LHCN-M2 (cell line): ENCODE measurements at regions not wholly inside any gene's neighbourhood (a gene's known extent, or its start where the extent isn't known, plus 50 kb on each side); places are given as distances from the start of the nearest gene placed in this dataset.
A peak's percentile ranks its signal among the peaks of the same experiment; 100 is the strongest.

Experiments used
- DNase-seq: peaks from one replicate; pipeline ENCODE4 v3.0.0-alpha.2; 2012; ENCODE audit warnings: low read depth

DNA sequence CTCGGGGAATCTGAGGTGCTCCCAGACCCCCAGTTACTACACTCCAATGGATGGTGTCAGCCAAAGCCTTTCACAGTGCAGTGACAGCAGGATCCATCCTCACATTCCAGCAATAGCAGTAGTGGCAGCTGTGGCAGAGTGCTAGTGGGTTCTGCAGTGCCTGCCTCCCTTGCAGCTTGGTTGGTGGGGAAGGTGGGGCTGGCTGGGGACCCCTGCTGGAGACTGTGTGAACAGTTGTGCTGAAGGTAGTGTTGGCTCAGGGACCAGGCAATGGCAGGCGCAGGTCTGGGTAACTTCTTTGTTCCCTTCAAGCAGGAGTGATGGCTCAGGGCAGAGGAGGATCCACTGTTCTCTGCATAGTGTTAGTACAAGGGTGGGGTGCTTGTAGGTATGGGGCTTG lies 343.7 kb upstream of the TRAM1L1 start:
- no peak for DNase-seq

DNA sequence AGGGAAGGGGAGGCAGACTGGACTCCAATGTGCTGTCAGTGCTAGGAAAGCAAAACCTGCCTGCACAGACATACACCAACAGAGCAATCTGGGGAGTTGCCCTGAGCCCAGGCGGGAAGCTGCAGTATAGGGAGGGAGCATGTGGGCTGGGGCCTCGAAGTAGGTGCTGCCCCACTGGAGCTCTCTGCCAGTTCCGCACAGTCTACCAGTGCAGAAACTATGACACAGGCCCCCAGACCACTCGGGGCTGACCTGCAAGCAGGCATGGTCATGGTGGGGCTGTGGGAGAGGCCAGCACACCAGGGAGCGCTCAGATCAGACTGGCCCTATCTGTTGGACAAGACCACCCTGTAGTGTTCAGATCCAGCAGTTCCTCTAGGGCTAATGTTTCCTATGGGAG lies 344.1 kb upstream of the TRAM1L1 start:
- DNase-seq: no peak

DNA sequence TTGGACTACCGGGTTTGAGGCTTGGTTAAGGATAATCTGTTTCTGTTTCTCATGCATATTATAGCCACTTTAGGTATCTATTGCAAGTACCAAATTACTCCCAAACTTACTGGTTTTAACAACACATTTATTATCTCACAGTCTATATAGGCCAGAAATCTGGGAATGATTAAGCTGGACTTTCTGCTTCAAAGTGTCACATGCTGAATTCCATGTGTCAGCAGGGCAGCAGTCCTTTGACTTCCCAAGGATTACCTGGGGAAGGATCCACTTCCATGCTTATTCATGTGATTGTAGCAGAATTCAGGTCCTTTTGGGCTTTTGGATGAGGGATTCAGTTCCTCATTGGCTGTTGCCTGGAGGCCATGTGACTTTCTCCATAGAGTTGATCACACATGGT lies 349.0 kb upstream of the TRAM1L1 start:
- no peak for DNase-seq

DNA sequence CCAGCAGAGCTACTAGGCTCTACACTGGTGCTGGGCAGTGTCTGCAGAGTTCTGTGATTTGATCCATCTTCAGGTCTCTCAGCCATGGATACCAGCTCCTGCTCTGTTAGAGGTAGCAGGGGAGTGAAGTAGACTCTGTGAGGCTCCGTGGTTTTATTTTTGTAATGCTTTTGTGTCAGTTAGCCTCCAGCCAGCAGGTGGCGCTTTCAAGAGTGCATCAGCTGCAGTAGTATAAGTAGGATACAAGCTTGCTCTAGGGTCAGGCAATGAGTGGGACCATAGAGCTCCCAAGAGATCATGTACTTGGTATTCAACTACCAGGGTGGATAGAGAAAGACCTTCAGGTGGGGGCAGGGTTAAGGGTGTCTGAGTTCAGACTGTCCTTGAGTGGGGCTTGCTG lies 362.5 kb upstream of the TRAM1L1 start:
- no peak for DNase-seq

DNA sequence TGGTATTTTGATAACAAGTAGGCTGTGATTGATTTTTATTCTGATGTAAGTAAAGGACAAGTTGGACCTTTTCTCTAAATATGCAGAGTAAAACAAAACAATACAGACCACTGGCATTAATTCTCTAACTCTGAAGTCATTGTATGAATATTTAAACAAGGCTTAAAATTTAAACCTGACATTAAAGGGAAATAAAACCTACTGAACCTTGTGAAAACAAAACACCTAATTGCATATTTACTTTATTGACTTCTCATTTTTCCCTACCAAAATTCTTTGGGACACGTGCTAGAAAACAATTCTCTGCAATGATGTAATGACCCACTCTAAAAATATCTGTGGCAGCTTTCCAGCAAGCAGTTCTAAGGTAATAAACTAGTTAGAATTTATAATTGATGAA lies 369.7 kb upstream of the TRAM1L1 start:
- no peak for DNase-seq

DNA sequence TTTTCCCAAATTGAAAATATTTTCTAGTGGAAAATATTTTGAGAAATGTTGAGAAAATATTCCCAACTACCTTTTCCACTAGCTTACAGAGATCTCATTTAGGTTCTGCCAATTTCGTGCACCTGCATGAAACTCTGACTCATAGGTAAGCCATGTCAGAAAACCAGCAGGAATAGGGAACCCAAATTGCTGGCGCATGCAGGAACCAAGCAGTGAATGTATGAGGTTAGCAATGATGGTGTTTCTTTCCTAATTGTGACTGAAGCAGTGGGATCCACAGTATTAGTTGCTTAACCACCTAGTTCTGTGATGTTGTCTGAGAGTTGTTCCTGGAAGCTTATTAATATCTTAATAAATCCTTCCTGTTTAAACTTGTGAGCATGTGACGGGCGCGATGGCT lies 381.0 kb upstream of the TRAM1L1 start:
- DNase-seq: no peak

DNA sequence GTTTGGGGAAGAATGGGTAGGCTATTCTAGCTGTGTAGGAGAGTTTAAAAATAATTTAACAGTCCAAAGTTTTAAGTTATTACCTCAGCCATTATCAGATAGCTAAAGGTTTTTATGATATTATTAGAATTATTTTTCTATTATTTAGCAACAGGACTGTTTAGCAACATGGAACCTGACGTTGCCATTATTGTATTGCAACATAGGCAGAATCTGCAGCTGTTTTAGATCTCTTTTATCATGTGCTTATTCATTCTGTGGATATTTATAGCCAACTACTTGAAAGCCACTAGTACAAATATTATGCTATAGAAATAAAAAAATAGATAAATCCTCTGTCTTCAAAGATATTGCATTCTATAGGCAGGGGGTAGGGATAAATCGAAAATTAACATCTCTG lies 382.0 kb upstream of the TRAM1L1 start:
- DNase-seq: peak; percentile 65

DNA sequence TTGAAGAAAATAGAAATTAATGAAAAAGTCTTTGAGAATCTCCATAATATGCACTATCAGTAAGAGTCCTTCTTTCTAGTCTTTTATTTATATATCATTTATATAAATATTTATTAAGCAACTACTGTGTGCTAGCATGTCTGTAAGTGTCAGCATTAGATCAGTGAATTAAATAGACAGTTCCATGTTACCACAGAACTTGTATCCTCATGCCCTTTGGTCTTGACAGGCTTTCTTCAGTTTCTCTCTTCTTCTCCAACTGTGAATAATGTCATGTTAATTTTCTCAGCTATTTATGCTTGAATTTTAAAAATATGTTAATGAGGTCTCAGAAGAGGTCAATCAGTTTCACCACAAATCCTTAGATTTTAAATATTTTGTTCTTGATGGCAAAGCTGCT lies 389.6 kb upstream of the TRAM1L1 start:
- no peak for DNase-seq

DNA sequence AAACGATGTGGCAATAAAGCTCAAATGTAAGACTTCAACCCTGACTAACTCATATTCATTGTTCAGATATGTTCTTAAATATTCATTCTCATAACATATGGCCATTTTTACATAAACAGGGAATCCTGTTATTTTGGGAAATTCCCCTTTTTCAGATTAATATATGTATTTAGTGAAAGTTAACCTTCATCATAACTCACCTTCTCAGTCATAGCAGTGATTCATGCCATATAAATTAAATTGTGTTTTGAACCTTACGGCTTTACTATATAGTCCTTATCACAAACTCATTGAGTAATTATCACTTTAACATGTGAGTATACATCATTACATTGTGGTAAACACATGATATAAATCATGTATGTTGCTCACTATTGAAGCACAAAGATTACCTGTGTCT lies 392.5 kb upstream of the TRAM1L1 start:
- no peak for DNase-seq

DNA sequence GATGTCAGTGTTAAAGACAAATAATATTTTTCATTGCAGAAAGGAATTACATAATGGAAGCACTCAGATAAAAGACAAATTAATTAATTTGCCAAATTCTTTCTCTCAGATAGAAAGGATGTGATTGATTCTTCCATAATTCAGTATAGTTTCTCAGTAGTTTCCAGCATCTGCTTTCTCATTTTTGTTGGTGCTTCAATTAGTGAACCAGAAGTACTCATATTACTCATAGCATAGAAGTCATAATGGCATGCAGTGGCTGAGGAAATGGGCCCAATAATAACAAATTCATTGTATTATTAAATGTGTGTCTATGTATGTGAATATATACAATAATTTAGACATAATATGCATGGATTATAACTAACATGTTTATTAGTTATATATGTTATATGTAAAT lies 393.3 kb upstream of the TRAM1L1 start:
- DNase-seq: no peak

DNA sequence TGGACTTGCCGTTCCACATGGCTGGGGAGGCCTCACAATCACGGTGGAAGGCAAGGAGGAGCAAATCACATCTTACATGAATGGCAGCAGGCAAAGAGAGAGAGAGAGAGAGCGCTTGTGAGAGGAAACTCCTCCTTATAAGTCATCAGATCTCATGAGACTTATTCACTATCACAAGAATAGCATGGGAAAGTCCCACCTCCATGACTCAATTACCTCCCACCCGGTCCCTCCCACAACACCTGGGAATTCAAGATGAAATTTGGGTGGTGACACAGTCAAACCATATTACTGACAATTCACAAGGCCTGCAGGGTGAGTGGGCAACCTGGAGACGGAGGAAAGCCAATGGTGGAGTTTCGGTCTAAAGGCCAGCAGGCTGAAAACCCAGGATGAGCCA lies 394.3 kb upstream of the TRAM1L1 start:
- DNase-seq: no peak

DNA sequence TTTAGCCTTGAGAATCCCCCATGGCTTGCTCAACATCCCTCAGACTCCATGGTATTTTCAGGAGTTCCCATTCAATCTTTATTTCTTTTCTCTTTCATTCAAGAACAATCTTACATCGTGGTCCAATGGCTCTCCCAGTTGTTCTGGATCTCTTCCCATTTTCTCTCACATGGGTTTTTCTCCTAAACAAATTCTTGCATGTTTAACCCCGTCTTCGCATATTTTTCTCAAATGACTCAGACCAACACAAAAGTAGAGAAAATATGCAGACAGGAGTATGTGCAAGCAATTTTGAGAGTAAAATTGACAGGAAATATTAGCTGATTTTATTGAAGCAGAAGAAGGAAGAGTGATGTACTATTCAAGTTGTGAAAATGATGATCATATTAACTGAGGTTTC lies 396.4 kb upstream of the TRAM1L1 start:
- DNase-seq: peak; percentile 59

DNA sequence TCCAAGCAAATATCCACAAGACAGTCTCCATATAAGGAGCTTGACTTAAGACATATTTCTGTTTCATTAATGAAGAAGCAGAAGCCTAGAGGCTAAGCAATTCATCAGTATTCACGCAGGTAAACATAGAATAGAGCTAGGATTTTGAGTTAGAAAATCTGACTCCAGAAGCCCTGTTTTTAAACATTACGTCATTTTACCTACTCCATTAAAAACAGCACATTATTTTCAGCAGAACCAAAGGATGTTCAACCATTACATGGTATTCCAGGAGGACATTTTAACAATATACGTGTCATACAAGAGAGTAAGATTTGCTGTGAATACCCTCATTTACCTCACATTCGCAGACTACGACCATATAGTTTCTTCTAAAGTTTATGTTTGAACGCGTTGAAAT lies 403.3 kb upstream of the TRAM1L1 start:
- DNase-seq: no peak

DNA sequence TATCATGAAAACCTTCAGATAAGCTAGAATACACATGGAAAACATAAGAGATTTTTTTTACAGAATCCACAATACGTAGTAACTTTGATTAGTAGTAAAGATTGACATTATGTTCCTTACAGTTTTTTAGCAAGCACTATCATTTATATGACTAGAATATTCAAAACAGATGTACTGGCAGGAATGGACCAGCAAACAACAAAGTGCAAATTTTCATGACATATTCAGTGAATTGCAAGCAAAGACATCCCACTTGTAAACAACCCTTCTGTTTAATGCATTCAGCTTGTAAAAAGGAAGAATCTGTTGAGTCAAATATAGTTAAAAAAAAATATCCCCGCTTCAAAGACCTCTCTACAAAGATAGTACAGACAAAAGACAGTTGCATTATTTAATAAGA lies 403.7 kb upstream of the TRAM1L1 start:
- DNase-seq: no peak

DNA sequence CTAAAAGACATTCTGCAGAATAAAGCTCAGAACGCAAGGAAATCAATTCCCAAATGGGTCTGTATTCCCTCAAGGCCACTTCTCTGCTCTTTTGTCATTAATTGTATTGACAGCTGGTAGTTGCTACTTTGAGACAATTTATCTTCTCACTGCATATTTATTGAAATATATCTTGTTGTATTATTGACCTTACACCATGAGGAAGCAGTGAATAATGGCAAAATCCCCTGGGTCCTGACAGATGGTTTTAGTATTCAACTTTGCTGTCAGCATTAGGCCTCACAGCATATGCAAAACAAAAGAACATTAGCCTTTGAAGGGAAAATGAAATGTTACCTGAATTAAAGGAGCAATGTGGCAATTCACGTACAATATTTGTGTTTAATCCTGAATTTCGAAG lies 406.1 kb upstream of the TRAM1L1 start:
- DNase-seq: peak; percentile 57

DNA sequence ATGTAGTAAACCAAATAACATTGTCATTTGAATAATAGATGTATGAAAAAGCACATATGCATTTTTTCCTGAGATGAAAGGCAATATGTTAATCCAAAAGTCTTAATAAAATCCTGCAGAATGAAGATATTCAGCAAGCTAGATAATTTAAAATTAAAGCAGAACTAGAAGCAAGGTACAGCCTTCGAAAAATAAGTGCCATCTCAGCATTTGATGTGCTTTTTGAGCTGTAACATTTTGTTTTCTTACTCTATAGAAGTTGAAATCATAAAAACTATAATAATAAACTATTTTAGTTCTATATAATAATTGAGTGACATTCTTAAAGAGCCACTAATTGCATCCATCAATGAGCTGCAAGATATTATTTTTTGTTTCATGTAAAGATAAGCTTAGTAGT lies 410.4 kb upstream of the TRAM1L1 start:
- DNase-seq: no peak

DNA sequence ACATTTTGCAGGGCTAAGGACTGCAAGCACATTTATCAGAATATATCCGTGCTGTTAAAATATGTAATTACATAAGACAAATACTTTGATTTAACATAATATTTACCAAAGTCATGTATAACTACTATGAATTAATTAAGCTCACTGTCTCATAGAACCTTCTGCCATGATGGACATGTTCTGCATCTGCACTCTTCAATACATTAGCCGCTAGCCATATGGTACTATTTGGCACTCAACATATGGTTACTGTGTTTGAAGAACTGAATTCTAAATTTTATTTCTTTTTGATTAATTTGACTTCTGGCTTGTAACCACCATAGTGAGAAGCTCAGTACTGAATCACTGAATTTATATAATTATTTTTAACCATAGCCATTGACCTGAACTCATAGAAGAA lies 427.0 kb upstream of the TRAM1L1 start:
- no peak for DNase-seq

DNA sequence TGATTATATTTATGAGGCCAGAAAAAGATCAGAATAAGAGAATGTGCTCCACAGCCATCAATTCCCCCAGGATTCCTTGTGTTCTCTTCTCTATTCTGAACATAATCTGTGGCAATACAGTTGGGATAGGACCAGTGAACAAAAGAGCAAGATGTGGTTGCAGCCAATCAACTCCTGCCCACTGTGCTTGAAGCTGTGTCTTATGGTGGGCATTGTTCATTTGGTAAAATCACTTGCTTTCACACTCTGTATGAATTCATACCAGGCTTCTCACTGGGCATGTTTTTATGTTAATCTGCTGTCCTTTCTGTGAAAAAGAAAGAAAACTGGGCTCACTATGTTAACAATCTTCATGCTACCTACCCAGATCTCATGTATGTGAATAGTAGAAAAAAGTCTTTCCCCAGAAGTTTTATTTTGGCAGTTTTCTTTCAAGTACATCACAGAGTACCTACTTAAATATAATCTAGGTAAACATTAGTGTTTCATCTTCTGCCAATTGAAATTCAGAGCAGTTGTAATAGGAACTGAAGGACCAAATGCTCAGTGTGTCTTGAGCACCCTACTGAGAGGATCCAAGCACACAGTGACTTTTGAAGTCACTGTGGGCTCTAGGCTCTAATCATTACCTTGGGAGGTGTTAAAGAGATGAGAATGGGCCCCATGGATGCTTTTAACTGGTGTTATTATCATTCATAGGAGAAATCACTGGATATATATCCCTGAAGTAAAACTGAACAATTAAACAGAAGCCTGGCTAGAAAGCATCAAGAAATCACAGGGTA lies 429.2 kb upstream of the TRAM1L1 start:
- no peak for DNase-seq

DNA sequence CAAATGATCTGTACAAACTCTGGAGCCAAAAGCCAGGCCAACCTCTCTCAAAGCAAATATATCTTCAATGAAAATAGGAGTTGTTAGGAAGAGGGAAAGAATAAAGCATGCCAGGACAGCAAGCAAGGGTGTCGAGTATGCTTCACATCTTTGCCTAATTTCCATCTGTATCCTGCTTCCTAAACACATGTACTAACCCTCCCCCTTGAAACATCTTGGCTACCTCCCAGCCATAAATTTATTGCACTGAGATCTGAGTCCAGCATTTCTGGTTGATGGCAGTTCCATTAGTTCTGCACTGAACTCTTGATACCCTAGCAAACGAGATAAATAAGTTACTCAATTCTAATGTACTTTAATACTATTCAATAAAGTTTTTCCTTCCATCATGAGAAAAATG lies 430.5 kb upstream of the TRAM1L1 start:
- no peak for DNase-seq

DNA sequence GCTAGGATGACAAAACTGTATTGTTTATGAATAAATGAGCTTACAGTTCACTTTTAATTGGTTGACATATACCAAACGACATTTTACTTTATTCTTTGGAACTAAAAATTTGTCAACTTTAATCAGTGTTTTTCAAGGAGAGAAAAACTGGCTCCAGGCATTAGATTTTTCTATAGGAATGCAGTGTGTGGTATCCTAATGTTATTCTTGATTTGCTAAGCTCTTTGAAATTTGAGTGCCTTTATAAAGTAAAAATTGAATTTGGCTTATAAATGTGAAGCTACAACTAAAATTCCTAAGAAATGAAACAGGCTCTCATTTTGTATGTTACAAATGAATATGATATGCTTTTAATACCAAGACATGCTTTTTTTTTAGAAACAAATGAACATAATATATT lies 442.2 kb upstream of the TRAM1L1 start:
- no peak for DNase-seq

DNA sequence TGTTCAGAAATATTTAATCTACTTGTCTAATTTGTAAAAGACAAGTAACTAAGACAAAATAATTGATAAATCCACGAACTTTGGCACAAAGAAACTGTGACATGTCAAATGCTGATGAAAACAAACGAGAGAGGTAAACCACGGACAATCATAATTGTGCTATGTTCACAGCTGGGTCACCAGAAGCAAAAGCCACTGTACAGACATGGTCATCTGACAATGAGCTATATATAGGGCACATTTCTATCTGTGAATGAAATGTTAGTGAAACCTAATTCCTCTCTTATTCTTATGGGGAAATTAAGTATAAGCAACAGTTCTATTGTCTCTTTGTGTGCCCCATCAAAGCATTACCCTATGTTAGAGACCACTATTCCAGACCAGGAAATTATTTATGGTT lies 444.0 kb upstream of the TRAM1L1 start:
- no peak for DNase-seq

DNA sequence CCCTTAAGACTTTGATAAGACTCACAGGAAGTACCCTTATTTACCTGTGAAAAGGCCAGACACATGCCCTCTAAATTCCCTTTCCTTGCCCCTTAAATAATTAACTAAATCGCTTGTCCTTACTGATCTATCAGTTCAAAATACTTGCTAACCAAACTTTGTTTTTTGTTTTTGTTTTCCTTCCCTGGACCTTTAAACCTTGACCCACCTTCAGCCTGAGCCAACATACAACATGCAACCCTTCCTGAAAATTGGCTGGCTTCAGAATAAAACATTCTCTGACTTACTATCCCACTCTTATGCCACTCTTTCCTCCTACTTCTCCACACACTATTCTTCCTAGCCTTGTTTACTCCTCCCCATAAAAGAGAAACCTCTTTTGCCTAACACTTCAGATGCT lies 448.1 kb upstream of the TRAM1L1 start:
- no peak for DNase-seq

DNA sequence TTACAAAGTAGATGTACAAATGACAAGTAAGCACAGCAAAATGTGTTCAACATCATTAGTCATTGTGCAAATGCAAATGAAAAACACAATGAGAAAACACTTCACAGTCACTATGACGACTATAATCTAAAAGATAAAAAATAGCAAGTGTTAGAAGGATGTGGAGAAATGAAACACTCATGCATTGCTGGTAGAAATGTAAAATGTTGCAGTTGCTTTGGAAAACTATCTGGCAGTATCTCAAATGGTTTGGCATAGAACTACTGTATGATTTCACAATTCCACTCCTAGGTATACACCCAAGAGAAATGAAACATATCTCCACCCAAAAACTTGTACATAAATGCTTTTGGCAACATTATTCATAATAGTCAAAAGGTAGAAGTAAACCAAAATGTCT lies 459.7 kb upstream of the TRAM1L1 start:
- no peak for DNase-seq

DNA sequence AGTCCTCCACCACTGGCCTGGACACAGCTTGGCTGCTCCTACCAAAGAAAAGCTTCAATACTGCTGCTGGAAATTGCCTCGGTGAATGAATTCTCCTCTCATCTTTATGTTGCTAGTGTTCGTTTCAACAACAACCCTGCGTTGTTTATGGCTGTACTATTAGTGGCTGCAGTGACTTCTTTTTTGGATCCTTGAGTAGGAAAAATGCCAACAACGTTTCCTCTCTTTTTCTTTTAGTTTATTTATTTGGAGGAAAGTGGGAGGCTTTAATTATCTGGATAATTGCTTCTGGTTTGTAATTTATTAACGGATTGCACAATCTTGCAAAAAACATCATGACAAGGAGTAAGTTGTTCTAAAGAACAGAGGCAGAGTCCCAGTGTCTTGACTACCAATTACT lies 464.1 kb upstream of the TRAM1L1 start:
- no peak for DNase-seq
